Karpas-422 (cell line): ENCODE measurements at regions not wholly inside any gene's neighbourhood (a gene's known extent, or its start where the extent isn't known, plus 50 kb on each side); places are given as distances from the start of the nearest gene placed in this dataset.

ENCODE experiments used
- DNase-seq: peaks from one replicate; pipeline ENCODE4 v3.0.0-alpha.2; 2015
- H2AFZ ChIP-seq: fragments of 200-600 bp; sonication (generic); 2 replicates; pipeline ENCODE4 v1.6.1; 2014; ENCODE audit warnings: antibody characterized with exemption, low read length, mixed read lengths
- H3K27ac ChIP-seq: fragments of 200-600 bp; sonication (generic); 2 replicates; pipeline ENCODE4 v1.5.1; 2014; ENCODE audit warnings: mild to moderate bottlenecking, low read length, moderate library complexity
- H3K27me3 ChIP-seq: fragments of 200-600 bp; sonication (generic); 2 replicates; pipeline ENCODE4 v1.6.1; 2014; ENCODE audit warnings: low read length, mixed read lengths
- H3K36me3 ChIP-seq: fragments of 200-600 bp; sonication (generic); 2 replicates; pipeline ENCODE4 v1.6.1; 2014; ENCODE audit warnings: low read length, mixed read lengths; ENCODE audit not compliant: insufficient read depth
- H3K4me1 ChIP-seq: fragments of 200-600 bp; sonication (generic); 2 replicates; pipeline ENCODE4 v1.6.1; 2014; ENCODE audit warnings: mild to moderate bottlenecking, low read length, mixed read lengths
- H3K4me2 ChIP-seq: fragments of 200-600 bp; sonication (generic); 2 replicates; pipeline ENCODE4 v1.6.1; 2014; ENCODE audit warnings: low read length, low read depth, mild to moderate bottlenecking; ENCODE audit not compliant: poor library complexity, severe bottlenecking
- H3K4me3 ChIP-seq: fragments of 200-600 bp; sonication (generic); 2 replicates; pipeline ENCODE4 v1.5.1; 2014; ENCODE audit warnings: mild to moderate bottlenecking, antibody characterized with exemption, low read length, mixed read lengths
- H3K79me2 ChIP-seq: fragments of 200-600 bp; sonication (generic); 2 replicates; pipeline ENCODE4 v1.6.1; 2014; ENCODE audit warnings: mild to moderate bottlenecking, low read length, mixed read lengths
- H3K9ac ChIP-seq: fragments of 200-600 bp; sonication (generic); 2 replicates; pipeline ENCODE4 v1.6.0; 2014; ENCODE audit warnings: low read length
- H3K9me2 ChIP-seq: fragments of 200-600 bp; sonication (generic), shearing (Covaris generic); replicated peaks from 2 replicates; pipeline ENCODE4 v1.6.0; 2014; ENCODE audit warnings: mild to moderate bottlenecking, low read length, moderate library complexity; ENCODE audit not compliant: insufficient read depth
- H3K9me3 ChIP-seq: fragments of 300-700, 200-600 bp; sonication (generic); 2 replicates; pipeline ENCODE4 v1.6.1; 2014; ENCODE audit warnings: low read length, mixed read lengths
- H4K20me1 ChIP-seq: fragments of 200-600 bp; sonication (generic); 2 replicates; pipeline ENCODE4 v1.6.1; 2014; ENCODE audit warnings: mild to moderate bottlenecking, antibody characterized with exemption, low read length, low read depth; ENCODE audit not compliant: insufficient read depth

- Histone ChIP-seq H3K79me2 (no peaks in the 10 kb centered on the region), H3K4me2 (no peak overlapping the region), H3K36me3 (no peaks in the 10 kb centered on the region), H4K20me1 (no peaks in the 10 kb centered on the region), H3K9me3 (no peaks in the 10 kb centered on the region), H3K9me2 (no peaks in the 10 kb centered on the region), H3K9ac (no peak overlapping the region), H3K4me1 (no peaks in the 10 kb centered on the region), H3K27me3 (no peaks in the 10 kb centered on the region), H3K27ac (no peak overlapping the region), H3K4me3 (no peak overlapping the region), H2AFZ (no peak overlapping the region)
- no peak for DNase-seq
Measured at GRCh38 chr5:57940236-57940635, 457.6 kb upstream of the ACTBL2 start.

- Histone ChIP-seq H3K9ac (no peak overlapping the region), H3K9me3 (no peaks in the 10 kb centered on the region), H3K36me3 (no peaks in the 10 kb centered on the region), H3K79me2 (no peaks in the 10 kb centered on the region), H3K4me2 (no peak overlapping the region), H4K20me1 (no peaks in the 10 kb centered on the region), H3K4me1 (no peaks in the 10 kb centered on the region), H3K27me3 (no peaks in the 10 kb centered on the region), H2AFZ (no peak overlapping the region), H3K9me2 (no peaks in the 10 kb centered on the region), H3K4me3 (no peak overlapping the region), H3K27ac (no peak overlapping the region)
- DNase-seq = no peak
Measured at GRCh38 chr5:57939771-57940170, 457.2 kb upstream of the ACTBL2 start.

DNA sequence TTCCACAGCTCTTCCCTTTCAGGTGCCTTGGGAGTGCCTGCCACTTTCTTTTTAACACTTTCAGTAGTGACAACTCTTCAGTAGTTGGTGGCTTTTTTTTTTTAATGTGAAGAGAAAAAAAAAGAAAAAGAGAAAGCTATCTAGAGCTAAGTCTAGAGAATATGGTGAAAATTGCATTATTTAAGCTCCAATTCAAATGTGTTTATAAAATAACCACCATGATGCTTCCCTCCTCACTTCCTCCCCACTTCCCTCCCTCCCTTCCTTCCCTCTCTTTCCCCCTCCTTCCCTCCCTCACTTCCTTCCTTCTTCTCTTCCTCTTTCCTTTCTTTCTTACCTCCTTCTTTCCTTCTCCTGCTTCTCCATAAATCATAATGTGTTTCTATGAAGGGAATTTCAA, 456.7 kb upstream of the ACTBL2 start:
- H3K36me3 ChIP-seq = no peaks in the 10 kb centered on the region
- no peak overlapping the region for H3K27ac ChIP-seq
- H3K4me1 ChIP-seq = no peaks in the 10 kb centered on the region
- H3K9me2 ChIP-seq = no peaks in the 10 kb centered on the region
- no peaks in the 10 kb centered on the region for H4K20me1 ChIP-seq
- H3K79me2 ChIP-seq = no peaks in the 10 kb centered on the region
- no peaks in the 10 kb centered on the region for H3K27me3 ChIP-seq
- no peak overlapping the region for H3K9ac ChIP-seq
- H3K4me3 ChIP-seq = no peak overlapping the region
- DNase-seq = no peak
- no peak overlapping the region for H2AFZ ChIP-seq
- no peaks in the 10 kb centered on the region for H3K9me3 ChIP-seq
- no peak overlapping the region for H3K4me2 ChIP-seq

- H3K79me2 ChIP-seq = no peaks in the 10 kb centered on the region
- no peak overlapping the region for H3K4me3 ChIP-seq
- no peak overlapping the region for H3K27ac ChIP-seq
- no peaks in the 10 kb centered on the region for H3K9me2 ChIP-seq
- no peaks in the 10 kb centered on the region for H3K4me1 ChIP-seq
- H3K4me2 ChIP-seq = no peak overlapping the region
- H3K9ac ChIP-seq = no peak overlapping the region
- no peaks in the 10 kb centered on the region for H4K20me1 ChIP-seq
- H3K9me3 ChIP-seq = no peaks in the 10 kb centered on the region
- no peak for DNase-seq
- no peaks in the 10 kb centered on the region for H3K27me3 ChIP-seq
- H3K36me3 ChIP-seq = no peaks in the 10 kb centered on the region
- no peak overlapping the region for H2AFZ ChIP-seq
Measured at GRCh38 chr5:57938174-57938557, 455.6 kb upstream of the ACTBL2 start.

DNA sequence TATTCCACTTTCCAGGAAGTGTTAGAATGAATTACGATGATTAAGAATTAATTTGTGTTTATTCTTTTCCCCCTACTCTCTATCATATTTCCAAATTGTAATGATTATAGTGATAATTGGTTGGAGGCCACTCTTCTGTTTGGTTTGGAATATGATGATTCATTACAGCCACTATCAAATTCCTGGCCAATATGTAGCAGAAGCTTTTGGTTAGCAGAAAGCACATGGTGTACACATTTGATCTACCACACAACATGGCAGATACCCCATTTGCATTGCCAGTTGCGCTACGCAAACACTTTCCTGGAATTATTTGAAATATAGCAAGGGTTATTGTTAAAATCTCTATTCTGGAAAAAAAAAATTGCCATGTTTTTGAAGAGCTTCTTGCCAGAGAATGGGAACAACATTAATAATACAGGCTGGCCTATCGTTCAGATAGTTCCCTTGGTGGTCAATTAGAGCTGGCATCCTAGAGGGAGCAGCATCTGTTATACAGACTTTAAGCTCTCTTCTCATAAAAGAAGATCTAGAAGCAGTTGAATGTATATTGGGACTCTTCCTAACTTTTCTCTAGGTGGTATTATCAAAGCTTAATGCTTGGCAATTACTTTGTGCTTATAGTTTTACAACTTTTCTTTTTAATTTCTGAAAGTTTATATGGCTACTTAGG, 455.0 kb upstream of the ACTBL2 start:
- H3K9me2 ChIP-seq = no peaks in the 10 kb centered on the region
- H3K4me2 ChIP-seq = no peak overlapping the region
- H3K27ac ChIP-seq = no peak overlapping the region
- H3K9me3 ChIP-seq = no peaks in the 10 kb centered on the region
- H3K9ac ChIP-seq = no peak overlapping the region
- no peak overlapping the region for H2AFZ ChIP-seq
- H4K20me1 ChIP-seq = no peaks in the 10 kb centered on the region
- H3K27me3 ChIP-seq = no peaks in the 10 kb centered on the region
- no peaks in the 10 kb centered on the region for H3K79me2 ChIP-seq
- no peaks in the 10 kb centered on the region for H3K4me1 ChIP-seq
- DNase-seq = no peak
- no peak overlapping the region for H3K4me3 ChIP-seq
- H3K36me3 ChIP-seq = no peaks in the 10 kb centered on the region

- H3K9ac ChIP-seq = no peak overlapping the region
- H3K4me3 ChIP-seq = no peak overlapping the region
- DNase-seq = no peak
- H3K4me1 ChIP-seq = no peaks in the 10 kb centered on the region
- no peaks in the 10 kb centered on the region for H3K27me3 ChIP-seq
- no peaks in the 10 kb centered on the region for H3K9me2 ChIP-seq
- H2AFZ ChIP-seq = no peak overlapping the region
- no peak overlapping the region for H3K4me2 ChIP-seq
- H3K36me3 ChIP-seq = no peaks in the 10 kb centered on the region
- H3K9me3 ChIP-seq = no peaks in the 10 kb centered on the region
- no peaks in the 10 kb centered on the region for H3K79me2 ChIP-seq
- H3K27ac ChIP-seq = no peak overlapping the region
- H4K20me1 ChIP-seq = no peaks in the 10 kb centered on the region
Measured at GRCh38 chr5:57937025-57937424, 454.4 kb upstream of the ACTBL2 start.

DNA sequence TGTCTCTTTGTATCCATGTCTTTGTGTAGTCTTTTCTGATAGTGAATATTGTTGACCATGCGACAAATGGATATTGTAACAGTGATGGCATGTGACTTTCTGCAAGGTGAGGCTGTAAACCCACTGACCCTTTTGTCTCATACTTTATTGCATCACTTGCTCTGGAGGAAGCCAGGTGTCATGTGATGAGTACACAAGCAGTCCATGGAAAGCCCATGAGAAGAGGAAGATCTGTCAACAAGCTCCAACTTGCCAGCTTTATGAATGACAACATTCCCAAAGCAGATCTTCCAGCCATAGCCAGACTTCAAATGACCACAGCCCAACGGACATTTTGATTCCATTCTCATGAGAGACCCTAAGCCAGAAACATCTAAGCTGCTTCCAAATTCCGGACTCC, 450.1 kb upstream of the ACTBL2 start:
- Histone ChIP-seq H3K4me1 (no peaks in the 10 kb centered on the region), H3K9me2 (no peaks in the 10 kb centered on the region), H3K9ac (no peak overlapping the region), H3K4me3 (no peak overlapping the region), H3K27me3 (no peaks in the 10 kb centered on the region), H2AFZ (no peak overlapping the region), H3K79me2 (no peaks in the 10 kb centered on the region), H3K36me3 (no peaks in the 10 kb centered on the region), H3K27ac (no peak overlapping the region), H4K20me1 (no peaks in the 10 kb centered on the region), H3K4me2 (no peak overlapping the region), H3K9me3 (no peaks in the 10 kb centered on the region)
- DNase-seq = no peak

- H3K79me2 ChIP-seq = no peaks in the 10 kb centered on the region
- H3K4me2 ChIP-seq = no peak overlapping the region
- H3K9me2 ChIP-seq = no peaks in the 10 kb centered on the region
- no peak overlapping the region for H2AFZ ChIP-seq
- no peaks in the 10 kb centered on the region for H3K9me3 ChIP-seq
- no peaks in the 10 kb centered on the region for H4K20me1 ChIP-seq
- no peak overlapping the region for H3K4me3 ChIP-seq
- H3K4me1 ChIP-seq = no peaks in the 10 kb centered on the region
- DNase-seq = no peak
- no peak overlapping the region for H3K27ac ChIP-seq
- H3K27me3 ChIP-seq = no peaks in the 10 kb centered on the region
- no peak overlapping the region for H3K9ac ChIP-seq
- no peaks in the 10 kb centered on the region for H3K36me3 ChIP-seq
Measured at GRCh38 chr5:57931807-57932206, 449.2 kb upstream of the ACTBL2 start.

DNA sequence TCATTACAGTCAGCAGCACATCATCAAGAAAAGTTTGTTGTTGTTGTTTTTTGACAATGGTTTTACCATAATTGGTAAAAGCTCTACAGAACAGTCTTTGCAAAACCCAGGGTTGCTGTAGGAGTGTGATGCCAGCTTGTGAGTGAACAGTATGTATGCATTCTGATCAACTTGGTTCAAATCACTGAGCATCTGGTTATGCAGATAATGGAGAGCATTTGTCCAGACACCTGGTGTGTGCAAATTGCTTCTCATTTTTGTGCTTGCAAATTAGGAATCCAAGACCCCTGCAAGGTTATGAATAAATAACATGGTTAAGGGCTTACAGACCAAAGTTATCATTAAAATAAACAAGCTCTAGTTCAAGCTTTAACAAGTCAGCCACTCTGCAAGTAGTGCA, 448.7 kb upstream of the ACTBL2 start:
- Histone ChIP-seq H3K9ac (no peak overlapping the region), H3K27ac (no peak overlapping the region), H3K4me1 (no peaks in the 10 kb centered on the region), H3K9me3 (no peaks in the 10 kb centered on the region), H3K27me3 (no peaks in the 10 kb centered on the region), H3K4me3 (no peak overlapping the region), H2AFZ (no peak overlapping the region), H3K9me2 (no peaks in the 10 kb centered on the region), H3K4me2 (no peak overlapping the region), H3K36me3 (no peaks in the 10 kb centered on the region), H4K20me1 (no peaks in the 10 kb centered on the region), H3K79me2 (no peaks in the 10 kb centered on the region)
- DNase-seq = no peak
